GM23338 (cell line): ENCODE measurements at regions not wholly inside any gene's neighbourhood (a gene's known extent, or its start where the extent isn't known, plus 50 kb on each side); places are given as distances from the start of the nearest gene placed in this dataset.

Experiments used
- ATAC-seq: fragments of 200-7000 bp; cut with Tn5 transposase; 3 replicates; pipeline ENCODE4 v1.9.1; 2020
- DNase-seq: peaks from one replicate; pipeline ENCODE4 v3.0.0-alpha.2; 2015; ENCODE audit warnings: low spot score
- H2AFZ ChIP-seq: fragments of 200-600 bp; sonication (generic); 2 replicates; pipeline ENCODE4 v1.8.0; 2016; ENCODE audit warnings: antibody characterized with exemption, mild to moderate bottlenecking, moderate library complexity
- H3F3A ChIP-seq: fragments of 200-600 bp; sonication (generic); replicated peaks from 2 replicates; pipeline ENCODE4 v1.8.0; 2017; ENCODE audit warnings: antibody characterized with exemption, mixed run types, low read depth
- H3K27ac ChIP-seq: fragments of 200-600 bp; sonication (generic); 2 replicates; pipeline ENCODE4 v1.6.1; 2016; ENCODE audit warnings: low read depth
- H3K27me3 ChIP-seq: fragments of 200-600 bp; sonication (generic); 2 replicates; pipeline ENCODE4 v1.8.0; 2016; ENCODE audit warnings: mild to moderate bottlenecking, mixed run types, moderate library complexity; ENCODE audit not compliant: insufficient read depth
- H3K36me3 ChIP-seq: fragments of 200-600 bp; sonication (generic); 2 replicates; pipeline ENCODE4 v1.8.0; 2016; ENCODE audit warnings: mild to moderate bottlenecking; ENCODE audit not compliant: insufficient read depth
- H3K4me1 ChIP-seq: fragments of 200-600 bp; sonication (generic); 2 replicates; pipeline ENCODE4 v1.8.0; 2016; ENCODE audit warnings: mild to moderate bottlenecking, moderate library complexity; ENCODE audit not compliant: insufficient read depth
- H3K4me2 ChIP-seq: fragments of 200-600 bp; sonication (generic); 2 replicates; pipeline ENCODE4 v1.7.1; 2017; ENCODE audit warnings: mixed run types
- H3K4me3 ChIP-seq: fragments of 200-600 bp; sonication (generic); 2 replicates; pipeline ENCODE4 v1.6.1; 2016; ENCODE audit warnings: mixed run types
- H3K79me2 ChIP-seq: fragments of 200-600 bp; sonication (generic); replicated peaks from 2 replicates; pipeline ENCODE4 v1.8.0; 2017; ENCODE audit warnings: mild to moderate bottlenecking; ENCODE audit not compliant: insufficient read depth
- H3K9me2 ChIP-seq: fragments of 200-600 bp; sonication (generic); 2 replicates; pipeline ENCODE4 v1.8.0; 2017; ENCODE audit not compliant: insufficient read depth
- H4K20me1 ChIP-seq: fragments of 200-600 bp; sonication (generic); replicated peaks from 2 replicates; pipeline ENCODE4 v1.8.0; 2017; ENCODE audit warnings: mild to moderate bottlenecking; ENCODE audit not compliant: insufficient read depth
- H3K27ac Mint-ChIP-seq: 2 replicates; pipeline ENCODE4 v1.8.0; 2020; ENCODE audit warnings: inconsistent platforms, mild to moderate bottlenecking, moderate library complexity, mixed read lengths
- H3K27me3 Mint-ChIP-seq: 3 replicates; pipeline ENCODE4 v1.8.0; 2022; ENCODE audit warnings: low read depth, mild to moderate bottlenecking, moderate library complexity, mixed read lengths, inconsistent platforms; ENCODE audit not compliant: insufficient read depth, poor library complexity
- H3K36me3 Mint-ChIP-seq: 3 replicates; pipeline ENCODE4 v1.8.0; 2021; ENCODE audit warnings: low read depth, mild to moderate bottlenecking, inconsistent platforms, moderate library complexity, mixed read lengths
- H3K4me1 Mint-ChIP-seq: 3 replicates; pipeline ENCODE4 v1.8.0; 2020; ENCODE audit warnings: mild to moderate bottlenecking, inconsistent platforms, mixed read lengths
- H3K4me3 Mint-ChIP-seq: 3 replicates; pipeline ENCODE4 v1.8.0; 2021; ENCODE audit warnings: moderate library complexity, mild to moderate bottlenecking, inconsistent platforms, mixed read lengths
- H3K9me3 Mint-ChIP-seq: 3 replicates; pipeline ENCODE4 v1.8.0; 2020; ENCODE audit warnings: moderate library complexity, mild to moderate bottlenecking, inconsistent platforms, mixed read lengths
- CREB1 ChIP-seq: fragments of 250-450 bp; sonication (Bioruptor Pico); IDR thresholded peaks from 2 replicates; pipeline ENCODE4 v1.5.0; 2020; ENCODE audit warnings: low read depth, mild to moderate bottlenecking, moderate library complexity
- EZH2 ChIP-seq: fragments of 200-600 bp; sonication (generic); IDR thresholded peaks from one replicate; pipeline ENCODE4 v1.8.0; 2017; ENCODE audit warnings: antibody characterized with exemption, mild to moderate bottlenecking, low read depth; ENCODE audit not compliant: unreplicated experiment
- EZH2phosphoT487 ChIP-seq: fragments of 200-600 bp; sonication (generic); IDR thresholded peaks from one replicate; pipeline ENCODE4 v1.8.1; 2018; ENCODE audit warnings: antibody characterized with exemption; ENCODE audit not compliant: unreplicated experiment
- JUNB ChIP-seq: IDR thresholded peaks from one replicate; pipeline ENCODE4 v1.6.1; 2016; ENCODE audit warnings: antibody characterized with exemption; ENCODE audit not compliant: unreplicated experiment
- NANOG ChIP-seq: IDR thresholded peaks from 2 replicates; pipeline ENCODE4 v1.6.1; 2016; ENCODE audit warnings: antibody characterized with exemption, borderline replicate concordance
- POLR2AphosphoS5 ChIP-seq: IDR thresholded peaks from 2 replicates; pipeline ENCODE4 v1.6.1; 2016; ENCODE audit warnings: antibody characterized with exemption, low read depth
- STAT1 ChIP-seq: IDR thresholded peaks from one replicate; pipeline ENCODE4 v1.6.1; 2016; ENCODE audit warnings: antibody characterized with exemption; ENCODE audit not compliant: unreplicated experiment
- ZNF114 ChIP-seq: fragments of 250-450 bp; sonication (Bioruptor Pico); IDR thresholded peaks from 2 replicates; pipeline ENCODE4 v1.5.0; 2020; ENCODE audit warnings: mild to moderate bottlenecking, moderate library complexity
- ZNF331 ChIP-seq: fragments of 250-450 bp; sonication (Bioruptor Pico); IDR thresholded peaks from 2 replicates; pipeline ENCODE4 v1.5.0; 2020; ENCODE audit warnings: low read depth, mild to moderate bottlenecking, moderate library complexity
- TF ChIP-seq, protein P1 (sequence below): fragments of 250-450 bp; sonication (Bioruptor Pico); IDR thresholded peaks from 2 replicates; pipeline ENCODE4 v1.5.0; 2020; ENCODE audit warnings: mild to moderate bottlenecking, moderate library complexity
- TF ChIP-seq, protein P2 (sequence below): IDR thresholded peaks from 2 replicates; pipeline ENCODE4 v1.6.1; 2016; ENCODE audit warnings: antibody characterized with exemption
- TF ChIP-seq, protein P3 (sequence below), 2 experiments: fragments of 200-600 bp in 1 of 2; sonication (generic) in 1 of 2; conservative IDR thresholded peaks; 2 replicates each; pipeline versions ENCODE4 v1.5.1 to v1.6.1; 2016 to 2017; ENCODE audit warnings: antibody characterized with exemption in 2 of 2, low read depth in 2 of 2, mild to moderate bottlenecking in 2 of 2, moderate library complexity in 1 of 2
- TF ChIP-seq, protein P4 (sequence below): IDR thresholded peaks from one replicate; pipeline ENCODE4 v1.6.1; 2018; ENCODE audit warnings: antibody characterized with exemption; ENCODE audit not compliant: unreplicated experiment

DNA sequence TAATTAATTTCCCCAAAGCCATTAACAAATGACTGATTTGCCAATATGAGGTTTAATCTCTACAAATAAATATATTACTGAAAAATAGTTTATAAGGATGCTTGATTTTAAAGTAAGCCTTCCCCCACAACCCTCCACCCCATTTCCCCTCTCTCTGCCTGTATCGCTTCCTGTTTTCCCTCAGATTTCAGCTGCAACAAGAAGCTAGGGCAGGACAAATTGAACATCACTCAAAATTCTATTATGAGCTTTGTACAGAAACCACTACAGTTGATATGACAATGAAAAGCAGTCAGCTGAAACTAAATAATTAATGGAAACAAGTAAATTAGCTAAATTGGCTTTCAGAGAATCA is 109.0 kb upstream of the SP4 start:
- H3K9me3 Mint-ChIP-seq, result no peaks in the 10 kb centered on the region
- Histone ChIP-seq H3K27me3 (no peaks in the 10 kb centered on the region), H2AFZ (peak overlapping the region; percentile 7; the same call in 1 of the 2 replicates), H3F3A (no peaks in the 10 kb centered on the region), H3K4me2 (no peak overlapping the region), H3K9me2 (no peaks in the 10 kb centered on the region), H3K4me1 (peaks cover 29% of the 10 kb centered on the region), H3K36me3 (no peaks in the 10 kb centered on the region), H3K79me2 (no peaks in the 10 kb centered on the region), H3K4me3 (no peak overlapping the region), H3K27ac (no peak overlapping the region), H4K20me1 (no peaks in the 10 kb centered on the region)
- no peak for DNase-seq
- no peak overlapping the region for H3K27ac Mint-ChIP-seq
- TF ChIP-seq, protein P1, sequence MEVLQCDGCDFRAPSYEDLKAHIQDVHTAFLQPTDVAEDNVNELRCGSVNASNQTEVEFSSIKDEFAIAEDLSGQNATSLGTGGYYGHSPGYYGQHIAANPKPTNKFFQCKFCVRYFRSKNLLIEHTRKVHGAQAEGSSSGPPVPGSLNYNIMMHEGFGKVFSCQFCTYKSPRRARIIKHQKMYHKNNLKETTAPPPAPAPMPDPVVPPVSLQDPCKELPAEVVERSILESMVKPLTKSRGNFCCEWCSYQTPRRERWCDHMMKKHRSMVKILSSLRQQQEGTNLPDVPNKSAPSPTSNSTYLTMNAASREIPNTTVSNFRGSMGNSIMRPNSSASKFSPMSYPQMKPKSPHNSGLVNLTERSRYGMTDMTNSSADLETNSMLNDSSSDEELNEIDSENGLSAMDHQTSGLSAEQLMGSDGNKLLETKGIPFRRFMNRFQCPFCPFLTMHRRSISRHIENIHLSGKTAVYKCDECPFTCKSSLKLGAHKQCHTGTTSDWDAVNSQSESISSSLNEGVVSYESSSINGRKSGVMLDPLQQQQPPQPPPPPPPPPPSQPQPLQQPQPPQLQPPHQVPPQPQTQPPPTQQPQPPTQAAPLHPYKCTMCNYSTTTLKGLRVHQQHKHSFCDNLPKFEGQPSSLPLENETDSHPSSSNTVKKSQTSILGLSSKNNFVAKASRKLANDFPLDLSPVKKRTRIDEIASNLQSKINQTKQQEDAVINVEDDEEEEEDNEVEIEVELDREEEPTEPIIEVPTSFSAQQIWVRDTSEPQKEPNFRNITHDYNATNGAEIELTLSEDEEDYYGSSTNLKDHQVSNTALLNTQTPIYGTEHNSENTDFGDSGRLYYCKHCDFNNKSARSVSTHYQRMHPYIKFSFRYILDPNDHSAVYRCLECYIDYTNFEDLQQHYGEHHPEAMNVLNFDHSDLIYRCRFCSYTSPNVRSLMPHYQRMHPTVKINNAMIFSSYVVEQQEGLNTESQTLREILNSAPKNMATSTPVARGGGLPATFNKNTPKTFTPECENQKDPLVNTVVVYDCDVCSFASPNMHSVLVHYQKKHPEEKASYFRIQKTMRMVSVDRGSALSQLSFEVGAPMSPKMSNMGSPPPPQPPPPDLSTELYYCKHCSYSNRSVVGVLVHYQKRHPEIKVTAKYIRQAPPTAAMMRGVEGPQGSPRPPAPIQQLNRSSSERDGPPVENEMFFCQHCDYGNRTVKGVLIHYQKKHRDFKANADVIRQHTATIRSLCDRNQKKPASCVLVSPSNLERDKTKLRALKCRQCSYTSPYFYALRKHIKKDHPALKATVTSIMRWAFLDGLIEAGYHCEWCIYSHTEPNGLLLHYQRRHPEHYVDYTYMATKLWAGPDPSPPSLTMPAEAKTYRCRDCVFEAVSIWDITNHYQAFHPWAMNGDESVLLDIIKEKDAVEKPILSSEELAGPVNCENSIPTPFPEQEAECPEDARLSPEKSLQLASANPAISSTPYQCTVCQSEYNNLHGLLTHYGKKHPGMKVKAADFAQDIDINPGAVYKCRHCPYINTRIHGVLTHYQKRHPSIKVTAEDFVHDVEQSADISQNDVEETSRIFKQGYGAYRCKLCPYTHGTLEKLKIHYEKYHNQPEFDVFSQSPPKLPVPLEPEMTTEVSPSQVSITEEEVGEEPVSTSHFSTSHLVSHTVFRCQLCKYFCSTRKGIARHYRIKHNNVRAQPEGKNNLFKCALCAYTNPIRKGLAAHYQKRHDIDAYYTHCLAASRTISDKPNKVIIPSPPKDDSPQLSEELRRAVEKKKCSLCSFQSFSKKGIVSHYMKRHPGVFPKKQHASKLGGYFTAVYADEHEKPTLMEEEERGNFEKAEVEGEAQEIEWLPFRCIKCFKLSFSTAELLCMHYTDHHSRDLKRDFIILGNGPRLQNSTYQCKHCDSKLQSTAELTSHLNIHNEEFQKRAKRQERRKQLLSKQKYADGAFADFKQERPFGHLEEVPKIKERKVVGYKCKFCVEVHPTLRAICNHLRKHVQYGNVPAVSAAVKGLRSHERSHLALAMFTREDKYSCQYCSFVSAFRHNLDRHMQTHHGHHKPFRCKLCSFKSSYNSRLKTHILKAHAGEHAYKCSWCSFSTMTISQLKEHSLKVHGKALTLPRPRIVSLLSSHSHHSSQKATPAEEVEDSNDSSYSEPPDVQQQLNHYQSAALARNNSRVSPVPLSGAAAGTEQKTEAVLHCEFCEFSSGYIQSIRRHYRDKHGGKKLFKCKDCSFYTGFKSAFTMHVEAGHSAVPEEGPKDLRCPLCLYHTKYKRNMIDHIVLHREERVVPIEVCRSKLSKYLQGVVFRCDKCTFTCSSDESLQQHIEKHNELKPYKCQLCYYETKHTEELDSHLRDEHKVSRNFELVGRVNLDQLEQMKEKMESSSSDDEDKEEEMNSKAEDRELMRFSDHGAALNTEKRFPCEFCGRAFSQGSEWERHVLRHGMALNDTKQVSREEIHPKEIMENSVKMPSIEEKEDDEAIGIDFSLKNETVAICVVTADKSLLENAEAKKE (CRISPR knock-in tag), result no peak
- TF ChIP-seq EZH2phosphoT487, result no peak
- TF ChIP-seq ZNF331 (CRISPR knock-in tag), result no peak
- TF ChIP-seq STAT1, result no peak
- TF ChIP-seq CREB1 (CRISPR knock-in tag), result no peak
- TF ChIP-seq NANOG, result no peak
- no peak for TF ChIP-seq POLR2AphosphoS5
- TF ChIP-seq JUNB, result no peak
- TF ChIP-seq, protein P2, sequence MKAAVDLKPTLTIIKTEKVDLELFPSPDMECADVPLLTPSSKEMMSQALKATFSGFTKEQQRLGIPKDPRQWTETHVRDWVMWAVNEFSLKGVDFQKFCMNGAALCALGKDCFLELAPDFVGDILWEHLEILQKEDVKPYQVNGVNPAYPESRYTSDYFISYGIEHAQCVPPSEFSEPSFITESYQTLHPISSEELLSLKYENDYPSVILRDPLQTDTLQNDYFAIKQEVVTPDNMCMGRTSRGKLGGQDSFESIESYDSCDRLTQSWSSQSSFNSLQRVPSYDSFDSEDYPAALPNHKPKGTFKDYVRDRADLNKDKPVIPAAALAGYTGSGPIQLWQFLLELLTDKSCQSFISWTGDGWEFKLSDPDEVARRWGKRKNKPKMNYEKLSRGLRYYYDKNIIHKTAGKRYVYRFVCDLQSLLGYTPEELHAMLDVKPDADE, result no peak
- TF ChIP-seq, protein P3, sequence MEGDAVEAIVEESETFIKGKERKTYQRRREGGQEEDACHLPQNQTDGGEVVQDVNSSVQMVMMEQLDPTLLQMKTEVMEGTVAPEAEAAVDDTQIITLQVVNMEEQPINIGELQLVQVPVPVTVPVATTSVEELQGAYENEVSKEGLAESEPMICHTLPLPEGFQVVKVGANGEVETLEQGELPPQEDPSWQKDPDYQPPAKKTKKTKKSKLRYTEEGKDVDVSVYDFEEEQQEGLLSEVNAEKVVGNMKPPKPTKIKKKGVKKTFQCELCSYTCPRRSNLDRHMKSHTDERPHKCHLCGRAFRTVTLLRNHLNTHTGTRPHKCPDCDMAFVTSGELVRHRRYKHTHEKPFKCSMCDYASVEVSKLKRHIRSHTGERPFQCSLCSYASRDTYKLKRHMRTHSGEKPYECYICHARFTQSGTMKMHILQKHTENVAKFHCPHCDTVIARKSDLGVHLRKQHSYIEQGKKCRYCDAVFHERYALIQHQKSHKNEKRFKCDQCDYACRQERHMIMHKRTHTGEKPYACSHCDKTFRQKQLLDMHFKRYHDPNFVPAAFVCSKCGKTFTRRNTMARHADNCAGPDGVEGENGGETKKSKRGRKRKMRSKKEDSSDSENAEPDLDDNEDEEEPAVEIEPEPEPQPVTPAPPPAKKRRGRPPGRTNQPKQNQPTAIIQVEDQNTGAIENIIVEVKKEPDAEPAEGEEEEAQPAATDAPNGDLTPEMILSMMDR (conservative IDR thresholded peaks at IDR 0.05; ENCODE audit: low read depth in 2 of 2), result no peak
- TF ChIP-seq EZH2, result no peak
- TF ChIP-seq, protein P4, sequence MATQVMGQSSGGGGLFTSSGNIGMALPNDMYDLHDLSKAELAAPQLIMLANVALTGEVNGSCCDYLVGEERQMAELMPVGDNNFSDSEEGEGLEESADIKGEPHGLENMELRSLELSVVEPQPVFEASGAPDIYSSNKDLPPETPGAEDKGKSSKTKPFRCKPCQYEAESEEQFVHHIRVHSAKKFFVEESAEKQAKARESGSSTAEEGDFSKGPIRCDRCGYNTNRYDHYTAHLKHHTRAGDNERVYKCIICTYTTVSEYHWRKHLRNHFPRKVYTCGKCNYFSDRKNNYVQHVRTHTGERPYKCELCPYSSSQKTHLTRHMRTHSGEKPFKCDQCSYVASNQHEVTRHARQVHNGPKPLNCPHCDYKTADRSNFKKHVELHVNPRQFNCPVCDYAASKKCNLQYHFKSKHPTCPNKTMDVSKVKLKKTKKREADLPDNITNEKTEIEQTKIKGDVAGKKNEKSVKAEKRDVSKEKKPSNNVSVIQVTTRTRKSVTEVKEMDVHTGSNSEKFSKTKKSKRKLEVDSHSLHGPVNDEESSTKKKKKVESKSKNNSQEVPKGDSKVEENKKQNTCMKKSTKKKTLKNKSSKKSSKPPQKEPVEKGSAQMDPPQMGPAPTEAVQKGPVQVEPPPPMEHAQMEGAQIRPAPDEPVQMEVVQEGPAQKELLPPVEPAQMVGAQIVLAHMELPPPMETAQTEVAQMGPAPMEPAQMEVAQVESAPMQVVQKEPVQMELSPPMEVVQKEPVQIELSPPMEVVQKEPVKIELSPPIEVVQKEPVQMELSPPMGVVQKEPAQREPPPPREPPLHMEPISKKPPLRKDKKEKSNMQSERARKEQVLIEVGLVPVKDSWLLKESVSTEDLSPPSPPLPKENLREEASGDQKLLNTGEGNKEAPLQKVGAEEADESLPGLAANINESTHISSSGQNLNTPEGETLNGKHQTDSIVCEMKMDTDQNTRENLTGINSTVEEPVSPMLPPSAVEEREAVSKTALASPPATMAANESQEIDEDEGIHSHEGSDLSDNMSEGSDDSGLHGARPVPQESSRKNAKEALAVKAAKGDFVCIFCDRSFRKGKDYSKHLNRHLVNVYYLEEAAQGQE, result no peak
- TF ChIP-seq ZNF114 (CRISPR knock-in tag), result no peak
- H3K4me3 Mint-ChIP-seq, result no peak overlapping the region
- no peak for ATAC-seq
- no peaks in the 10 kb centered on the region for H3K36me3 Mint-ChIP-seq
- peaks cover 24% of the 10 kb centered on the region for H3K4me1 Mint-ChIP-seq
- H3K27me3 Mint-ChIP-seq, result no peaks in the 10 kb centered on the region
